Fibroblast of lung (primary cell): ENCODE measurements at regions not wholly inside any gene's neighbourhood (a gene's known extent, or its start where the extent isn't known, plus 50 kb on each side); places are given as distances from the start of the nearest gene placed in this dataset.

Experiments
- DNase-seq, 2 donors: peaks; one replicate each; pipeline versions ENCODE4 v3.0.0 to v3.0.0-alpha.2; 2010; ENCODE audit warnings: low read depth in 2 of 2
- H2AFZ ChIP-seq: 2 replicates; pipeline ENCODE4 v1.5.1; 2012; ENCODE audit warnings: low read length, control low read depth, inconsistent platforms
- H3K27ac ChIP-seq: 2 replicates; pipeline ENCODE4 v1.5.1; 2011; ENCODE audit warnings: low read length, control low read depth; ENCODE audit not compliant: insufficient read depth
- H3K27me3 ChIP-seq: 2 replicates; pipeline ENCODE4 v1.5.1; 2011; ENCODE audit warnings: mild to moderate bottlenecking, low read length; ENCODE audit not compliant: control insufficient read depth, insufficient read depth
- H3K36me3 ChIP-seq: 2 replicates; pipeline ENCODE4 v1.5.1; 2011; ENCODE audit warnings: low read length; ENCODE audit not compliant: control insufficient read depth, insufficient read depth
- H3K4me1 ChIP-seq: 2 replicates; pipeline ENCODE4 v1.5.1; 2011; ENCODE audit warnings: low read length; ENCODE audit not compliant: control insufficient read depth, insufficient read depth; ENCODE audit errors: extremely low read depth
- H3K4me2 ChIP-seq: 2 replicates; pipeline ENCODE4 v1.5.1; 2011; ENCODE audit warnings: low read length, control low read depth; ENCODE audit not compliant: insufficient read depth; ENCODE audit errors: extremely low read depth
- H3K4me3 ChIP-seq, 4 experiments: fragments of 200-600 bp in 1 of 4; sonication (generic) in 1 of 4; replicated peaks in 1 of 4; 2 replicates each; pipeline ENCODE4 v1.5.1; 2011 to 2016; ENCODE audit warnings: low read length in 4 of 4, low read depth in 3 of 4, mild to moderate bottlenecking in 3 of 4, control low read depth in 2 of 4, inconsistent platforms in 1 of 4, mixed read lengths in 1 of 4; ENCODE audit not compliant: insufficient read depth in 1 of 4; ENCODE audit errors: control extremely low read depth in 1 of 4
- H3K79me2 ChIP-seq: 2 replicates; pipeline ENCODE4 v1.5.1; 2012; ENCODE audit warnings: mild to moderate bottlenecking, low read length, inconsistent platforms; ENCODE audit not compliant: control insufficient read depth, insufficient read depth
- H3K9ac ChIP-seq: 2 replicates; pipeline ENCODE4 v1.5.1; 2011; ENCODE audit warnings: mild to moderate bottlenecking, low read length, control low read depth; ENCODE audit not compliant: insufficient read depth
- H3K9me3 ChIP-seq: 2 replicates; pipeline ENCODE4 v1.5.1; 2012; ENCODE audit warnings: low read depth, low read length; ENCODE audit not compliant: control insufficient read depth, insufficient read depth
- H4K20me1 ChIP-seq: 2 replicates; pipeline ENCODE4 v1.5.1; 2011; ENCODE audit warnings: low read length; ENCODE audit not compliant: control insufficient read depth, insufficient read depth; ENCODE audit errors: extremely low read depth
- EZH2 ChIP-seq: IDR thresholded peaks from 2 replicates; pipeline ENCODE4 v1.5.1; 2012; ENCODE audit warnings: low read length, control low read depth, mild to moderate bottlenecking; ENCODE audit errors: missing control alignments
- TF ChIP-seq, protein P1 (sequence below), 2 donors: IDR thresholded peaks in 1 of 2; conservative IDR thresholded peaks in 1 of 2; 1 replicate in 1 of 2; 2 replicates in 1 of 2; pipeline ENCODE4 v1.5.1; 2011 to 2012; ENCODE audit warnings: low read length in 2 of 2, control low read depth in 1 of 2, inconsistent platforms in 1 of 2, low read depth in 1 of 2, mild to moderate bottlenecking in 1 of 2

- Histone ChIP-seq H3K4me1 (no peaks in the 10 kb centered on the region), H3K27ac (no peak overlapping the region), H3K9me3 (no peaks in the 10 kb centered on the region), H3K4me2 (no peak overlapping the region), H3K36me3 (no peaks in the 10 kb centered on the region), H3K27me3 (no peaks in the 10 kb centered on the region), H2AFZ (no peak overlapping the region), H3K4me3 (no peak overlapping the region), H4K20me1 (no peaks in the 10 kb centered on the region), H3K79me2 (no peaks in the 10 kb centered on the region), H3K9ac (no peak overlapping the region)
- TF ChIP-seq, protein P1, sequence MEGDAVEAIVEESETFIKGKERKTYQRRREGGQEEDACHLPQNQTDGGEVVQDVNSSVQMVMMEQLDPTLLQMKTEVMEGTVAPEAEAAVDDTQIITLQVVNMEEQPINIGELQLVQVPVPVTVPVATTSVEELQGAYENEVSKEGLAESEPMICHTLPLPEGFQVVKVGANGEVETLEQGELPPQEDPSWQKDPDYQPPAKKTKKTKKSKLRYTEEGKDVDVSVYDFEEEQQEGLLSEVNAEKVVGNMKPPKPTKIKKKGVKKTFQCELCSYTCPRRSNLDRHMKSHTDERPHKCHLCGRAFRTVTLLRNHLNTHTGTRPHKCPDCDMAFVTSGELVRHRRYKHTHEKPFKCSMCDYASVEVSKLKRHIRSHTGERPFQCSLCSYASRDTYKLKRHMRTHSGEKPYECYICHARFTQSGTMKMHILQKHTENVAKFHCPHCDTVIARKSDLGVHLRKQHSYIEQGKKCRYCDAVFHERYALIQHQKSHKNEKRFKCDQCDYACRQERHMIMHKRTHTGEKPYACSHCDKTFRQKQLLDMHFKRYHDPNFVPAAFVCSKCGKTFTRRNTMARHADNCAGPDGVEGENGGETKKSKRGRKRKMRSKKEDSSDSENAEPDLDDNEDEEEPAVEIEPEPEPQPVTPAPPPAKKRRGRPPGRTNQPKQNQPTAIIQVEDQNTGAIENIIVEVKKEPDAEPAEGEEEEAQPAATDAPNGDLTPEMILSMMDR (conservative IDR thresholded peaks at IDR 0.05 in 1 of 2, IDR thresholded peaks at IDR 0.05 in 1 of 2; ENCODE audit: low read depth in 1 of 2, low read length in 2 of 2) = no peak
- no peak for DNase-seq
Measured at GRCh38 chr7:145959981-145960380, 156.6 kb upstream of the CNTNAP2 start.

GRCh38 chr7:145957160-145957890 lies 159.3 kb upstream of the CNTNAP2 start:
- no peaks in the 10 kb centered on the region for H3K36me3 ChIP-seq
- DNase-seq = peak in 1 of 2 donors; percentile 36
- H3K4me3 ChIP-seq = no peak overlapping the region
- no peaks in the 10 kb centered on the region for H3K9me3 ChIP-seq
- no peaks in the 10 kb centered on the region for H4K20me1 ChIP-seq
- H3K4me2 ChIP-seq = no peak overlapping the region
- no peak overlapping the region for H2AFZ ChIP-seq
- no peaks in the 10 kb centered on the region for H3K4me1 ChIP-seq
- no peak overlapping the region for H3K9ac ChIP-seq
- TF ChIP-seq EZH2 = no peak
- TF ChIP-seq, protein P1 (conservative IDR thresholded peaks at IDR 0.05 in 1 of 2, IDR thresholded peaks at IDR 0.05 in 1 of 2; ENCODE audit: low read depth in 1 of 2, low read length in 2 of 2) = no peak
- H3K79me2 ChIP-seq = no peaks in the 10 kb centered on the region
- no peaks in the 10 kb centered on the region for H3K27me3 ChIP-seq
- no peak overlapping the region for H3K27ac ChIP-seq

GRCh38 chr7:145951566-145951965 lies 165.0 kb upstream of the CNTNAP2 start:
- H3K4me3 ChIP-seq = no peak overlapping the region
- no peaks in the 10 kb centered on the region for H3K36me3 ChIP-seq
- H3K9me3 ChIP-seq = no peaks in the 10 kb centered on the region
- no peak for TF ChIP-seq EZH2
- TF ChIP-seq, protein P1 (conservative IDR thresholded peaks at IDR 0.05 in 1 of 2, IDR thresholded peaks at IDR 0.05 in 1 of 2; ENCODE audit: low read depth in 1 of 2, low read length in 2 of 2) = no peak
- no peaks in the 10 kb centered on the region for H3K4me1 ChIP-seq
- no peak overlapping the region for H3K9ac ChIP-seq
- no peaks in the 10 kb centered on the region for H3K79me2 ChIP-seq
- peak in 1 of 2 donors; percentile 3 for DNase-seq
- H3K4me2 ChIP-seq = no peak overlapping the region
- no peak overlapping the region for H2AFZ ChIP-seq
- no peaks in the 10 kb centered on the region for H4K20me1 ChIP-seq
- no peaks in the 10 kb centered on the region for H3K27me3 ChIP-seq
- H3K27ac ChIP-seq = no peak overlapping the region
